ENCODE measurements at regions not wholly inside any gene's neighbourhood (a gene's known extent, or its start where the extent isn't known, plus 50 kb on each side); places are given as distances from the start of the nearest gene placed in this dataset.

GRCh38 chr10:78507510-78508160 is 474.0 kb downstream of the RPS24 start:
- ChIA-PET CTCF (no interaction called here), POLR2A (no interaction called here)
- no TSS peak for BruUV-seq (replicated peaks)
- Mint-ChIP-seq H3K36me3 (ENCODE audit: insufficient read depth, unreplicated experiment) (no peaks in the 10 kb centered on the region), H3K27me3 (ENCODE audit: insufficient read depth, unreplicated experiment) (peaks cover 42% of the 10 kb centered on the region), H3K4me1 (ENCODE audit: insufficient read depth, unreplicated experiment) (no peaks in the 10 kb centered on the region), H3K27ac (ENCODE audit: low read depth, unreplicated experiment) (no peak overlapping the region), H3K4me3 (ENCODE audit: unreplicated experiment) (no peak overlapping the region), H3K9me3 (ENCODE audit: unreplicated experiment) (no peaks in the 10 kb centered on the region)
- no peak for TF ChIP-seq CTCF (IDR thresholded peaks at IDR 0.05; ENCODE audit: unreplicated experiment)
- intact Hi-C loops (cut with micrococcal nuclease), result no loop called here
- no peak for DNase-seq (ENCODE audit: unreplicated experiment)

- no peak for TF ChIP-seq CTCF (IDR thresholded peaks at IDR 0.05; ENCODE audit: unreplicated experiment)
- peaks cover 6% of the 10 kb centered on the region for H3K4me1 Mint-ChIP-seq (ENCODE audit: insufficient read depth, unreplicated experiment)
- BruUV-seq (replicated peaks), result no TSS peak
- ChIA-PET CTCF (no interaction called here), POLR2A (interaction anchor here (0.7 kb wide), 1 partner anchor 745 kb away, joined by 4 read pairs; no protein-coding TSS in a partner anchor)
- no peak overlapping the region for H3K27ac Mint-ChIP-seq (ENCODE audit: low read depth, unreplicated experiment)
- H3K9me3 Mint-ChIP-seq (ENCODE audit: unreplicated experiment), result no peaks in the 10 kb centered on the region
- no peaks in the 10 kb centered on the region for H3K36me3 Mint-ChIP-seq (ENCODE audit: insufficient read depth, unreplicated experiment)
- peaks cover 42% of the 10 kb centered on the region for H3K27me3 Mint-ChIP-seq (ENCODE audit: insufficient read depth, unreplicated experiment)
- DNase-seq (ENCODE audit: unreplicated experiment), result no peak
- no peak overlapping the region for H3K4me3 Mint-ChIP-seq (ENCODE audit: unreplicated experiment)
- intact Hi-C loops (cut with micrococcal nuclease), result no loop called here
These were observed 475.5 kb downstream of the RPS24 start for GRCh38 chr10:78508955-78509748.

GRCh38 chr10:78510566-78511323 is 477.1 kb downstream of the RPS24 start:
- ChIA-PET CTCF (no interaction called here), POLR2A (no interaction called here)
- no TSS peak for BruUV-seq (replicated peaks)
- TF ChIP-seq CTCF (IDR thresholded peaks at IDR 0.05; ENCODE audit: unreplicated experiment), result no peak
- Mint-ChIP-seq H3K4me3 (ENCODE audit: unreplicated experiment) (no peak overlapping the region), H3K27me3 (ENCODE audit: insufficient read depth, unreplicated experiment) (peaks cover 42% of the 10 kb centered on the region), H3K4me1 (ENCODE audit: insufficient read depth, unreplicated experiment) (peaks cover 6% of the 10 kb centered on the region), H3K36me3 (ENCODE audit: insufficient read depth, unreplicated experiment) (no peaks in the 10 kb centered on the region), H3K27ac (ENCODE audit: low read depth, unreplicated experiment) (no peak overlapping the region), H3K9me3 (ENCODE audit: unreplicated experiment) (no peaks in the 10 kb centered on the region)
- DNase-seq (ENCODE audit: unreplicated experiment), result no peak
- intact Hi-C loops (cut with micrococcal nuclease), result no loop called here

Measured in MCF 10A (cell line).